ENCODE measurements at regions not wholly inside any gene's neighbourhood (a gene's known extent, or its start where the extent isn't known, plus 50 kb on each side); places are given as distances from the start of the nearest gene placed in this dataset.
A peak's percentile ranks its signal among the peaks of the same experiment; 100 is the strongest.

GRCh38 chr3:22959593-22959992 is 243.5 kb upstream of the UBE2E2 start:
- CTCF ChIA-PET = no interaction called here
- H3K27me3 Mint-ChIP-seq (ENCODE audit: insufficient read depth, unreplicated experiment) = peaks cover 6% of the 10 kb centered on the region
- intact Hi-C loops (cut with micrococcal nuclease; ENCODE audit: unreplicated experiment) = no loop called here
- POLR2A ChIA-PET = no interaction called here
- Histone ChIP-seq H3K27me3 (replicated peaks; ENCODE audit: control insufficient read depth, insufficient read depth, low read length) (no peaks in the 10 kb centered on the region), H3K4me1 (no peaks in the 10 kb centered on the region), H3K4me3 (ENCODE audit: low read depth, low read length) (no peak overlapping the region), H3K9me3 (no peaks in the 10 kb centered on the region), H3K36me3 (ENCODE audit: control insufficient read depth, insufficient read depth, low read length) (no peaks in the 10 kb centered on the region)
- H3K9me3 Mint-ChIP-seq (ENCODE audit: unreplicated experiment) = no peaks in the 10 kb centered on the region
- no peaks in the 10 kb centered on the region for H3K4me1 Mint-ChIP-seq (ENCODE audit: low read depth, unreplicated experiment)
- DNase-seq = no peak
- no peaks in the 10 kb centered on the region for H3K36me3 Mint-ChIP-seq (ENCODE audit: insufficient read depth, unreplicated experiment)
- BruUV-seq (replicated peaks) = no TSS peak
- H3K4me3 Mint-ChIP-seq (ENCODE audit: unreplicated experiment) = no peak overlapping the region
- H3K27ac Mint-ChIP-seq (ENCODE audit: unreplicated experiment) = no peak overlapping the region
- TF ChIP-seq, protein P1, sequence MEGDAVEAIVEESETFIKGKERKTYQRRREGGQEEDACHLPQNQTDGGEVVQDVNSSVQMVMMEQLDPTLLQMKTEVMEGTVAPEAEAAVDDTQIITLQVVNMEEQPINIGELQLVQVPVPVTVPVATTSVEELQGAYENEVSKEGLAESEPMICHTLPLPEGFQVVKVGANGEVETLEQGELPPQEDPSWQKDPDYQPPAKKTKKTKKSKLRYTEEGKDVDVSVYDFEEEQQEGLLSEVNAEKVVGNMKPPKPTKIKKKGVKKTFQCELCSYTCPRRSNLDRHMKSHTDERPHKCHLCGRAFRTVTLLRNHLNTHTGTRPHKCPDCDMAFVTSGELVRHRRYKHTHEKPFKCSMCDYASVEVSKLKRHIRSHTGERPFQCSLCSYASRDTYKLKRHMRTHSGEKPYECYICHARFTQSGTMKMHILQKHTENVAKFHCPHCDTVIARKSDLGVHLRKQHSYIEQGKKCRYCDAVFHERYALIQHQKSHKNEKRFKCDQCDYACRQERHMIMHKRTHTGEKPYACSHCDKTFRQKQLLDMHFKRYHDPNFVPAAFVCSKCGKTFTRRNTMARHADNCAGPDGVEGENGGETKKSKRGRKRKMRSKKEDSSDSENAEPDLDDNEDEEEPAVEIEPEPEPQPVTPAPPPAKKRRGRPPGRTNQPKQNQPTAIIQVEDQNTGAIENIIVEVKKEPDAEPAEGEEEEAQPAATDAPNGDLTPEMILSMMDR (IDR thresholded peaks at IDR 0.05; ENCODE audit: insufficient read depth in 1 of 2, low read depth in 1 of 2, low read length in 1 of 2, severe bottlenecking in 1 of 2, unreplicated experiment in 1 of 2) = no peak

DNA sequence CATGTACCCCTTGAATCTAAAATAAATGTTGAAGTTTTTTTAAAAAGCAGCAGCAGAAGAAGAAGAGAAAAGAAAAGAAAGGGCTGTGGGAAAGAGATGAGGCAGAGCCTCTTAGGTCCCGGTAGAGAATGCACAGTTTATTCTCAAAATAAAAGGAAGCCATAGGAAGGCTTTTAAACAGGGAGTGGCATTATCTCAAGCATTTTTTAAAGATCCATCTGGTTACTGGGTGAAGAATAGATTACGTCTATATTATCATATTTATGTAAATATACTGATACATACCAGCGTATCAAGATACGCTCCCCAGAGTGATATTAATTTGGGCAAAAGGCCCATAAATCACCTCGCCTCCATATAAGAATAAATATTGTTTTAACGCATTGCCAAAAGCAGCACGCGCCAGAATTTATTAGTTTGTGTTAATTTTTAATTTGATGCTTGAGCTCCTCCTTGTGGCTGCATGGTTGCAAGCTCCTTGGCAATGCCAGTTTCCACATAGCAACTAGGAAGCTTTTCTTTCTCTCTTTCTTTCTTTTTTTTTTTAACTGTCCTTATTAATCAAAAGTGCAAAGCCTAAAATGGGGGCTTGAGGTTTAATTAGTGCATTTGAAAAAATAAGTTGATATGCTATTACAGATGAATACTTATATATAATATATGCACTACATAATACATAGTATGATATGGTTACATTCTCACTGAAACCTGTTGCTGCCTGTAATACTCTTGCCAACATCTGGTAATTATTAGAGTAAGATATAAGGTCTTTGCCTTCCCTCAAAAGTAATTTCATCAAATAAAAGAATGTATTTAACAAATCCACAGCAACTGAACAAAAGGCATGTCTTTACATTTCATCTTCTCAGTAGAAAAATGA is 242.8 kb upstream of the UBE2E2 start:
- TF ChIP-seq, protein P1 (IDR thresholded peaks at IDR 0.05; ENCODE audit: insufficient read depth in 1 of 2, low read depth in 1 of 2, low read length in 1 of 2, severe bottlenecking in 1 of 2, unreplicated experiment in 1 of 2) = peak in 1 of 2 experiments; percentile 76
- H3K4me3 ChIP-seq (ENCODE audit: low read depth, low read length) = no peak overlapping the region
- ChIA-PET CTCF (interaction anchor here (0.9 to 1.0 kb wide), 3 partner anchors 38 to 397 kb away, joined by 3 to 5 read pairs (median 4); no protein-coding TSS in a partner anchor), POLR2A (no interaction called here)
- no peak overlapping the region for H3K4me3 Mint-ChIP-seq (ENCODE audit: unreplicated experiment)
- peaks cover 6% of the 10 kb centered on the region for H3K27me3 Mint-ChIP-seq (ENCODE audit: insufficient read depth, unreplicated experiment)
- no peaks in the 10 kb centered on the region for H3K4me1 Mint-ChIP-seq (ENCODE audit: low read depth, unreplicated experiment)
- H3K36me3 ChIP-seq (ENCODE audit: control insufficient read depth, insufficient read depth, low read length) = no peaks in the 10 kb centered on the region
- no peaks in the 10 kb centered on the region for H3K36me3 Mint-ChIP-seq (ENCODE audit: insufficient read depth, unreplicated experiment)
- DNase-seq = peak in 1 of 2 experiments; percentile 40
- no peaks in the 10 kb centered on the region for H3K27me3 ChIP-seq (replicated peaks; ENCODE audit: control insufficient read depth, insufficient read depth, low read length)
- no peaks in the 10 kb centered on the region for H3K9me3 ChIP-seq
- no peak overlapping the region for H3K27ac Mint-ChIP-seq (ENCODE audit: unreplicated experiment)
- intact Hi-C loops (cut with micrococcal nuclease; ENCODE audit: unreplicated experiment) = loop anchor here (1.0 kb wide), 2 partner anchors 38 to 396 kb away; no protein-coding TSS in a partner anchor
- no peaks in the 10 kb centered on the region for H3K4me1 ChIP-seq
- no peaks in the 10 kb centered on the region for H3K9me3 Mint-ChIP-seq (ENCODE audit: unreplicated experiment)
- no TSS peak for BruUV-seq (replicated peaks)

GRCh38 chr3:22962244-22962643 is 240.9 kb upstream of the UBE2E2 start:
- CTCF ChIA-PET = no interaction called here

More at GRCh38 chr3:22962244-22962643, 240.9 kb upstream of the UBE2E2 start:
- Histone ChIP-seq H3K36me3 (ENCODE audit: control insufficient read depth, insufficient read depth, low read length) (no peaks in the 10 kb centered on the region), H3K4me1 (no peaks in the 10 kb centered on the region), H3K9me3 (no peaks in the 10 kb centered on the region), H3K27me3 (replicated peaks; ENCODE audit: control insufficient read depth, insufficient read depth, low read length) (no peaks in the 10 kb centered on the region), H3K4me3 (ENCODE audit: low read depth, low read length) (no peak overlapping the region)
- no peak for DNase-seq
- Mint-ChIP-seq H3K27ac (ENCODE audit: unreplicated experiment) (no peak overlapping the region), H3K4me3 (ENCODE audit: unreplicated experiment) (no peak overlapping the region), H3K27me3 (ENCODE audit: insufficient read depth, unreplicated experiment) (peaks cover 10% of the 10 kb centered on the region), H3K4me1 (ENCODE audit: low read depth, unreplicated experiment) (no peaks in the 10 kb centered on the region), H3K9me3 (ENCODE audit: unreplicated experiment) (no peaks in the 10 kb centered on the region), H3K36me3 (ENCODE audit: insufficient read depth, unreplicated experiment) (no peaks in the 10 kb centered on the region)
- BruUV-seq (replicated peaks) = no TSS peak
- TF ChIP-seq, protein P1 (IDR thresholded peaks at IDR 0.05; ENCODE audit: insufficient read depth in 1 of 2, low read depth in 1 of 2, low read length in 1 of 2, severe bottlenecking in 1 of 2, unreplicated experiment in 1 of 2) = no peak
- intact Hi-C loops (cut with micrococcal nuclease; ENCODE audit: unreplicated experiment) = no loop called here
- POLR2A ChIA-PET = no interaction called here

Measured in Caco-2 (cell line).